NCI-H526 treated with DMSO at 0.1 percent for 48 hours (cell line): ENCODE measurements at regions not wholly inside any gene's neighbourhood (a gene's known extent, or its start where the extent isn't known, plus 50 kb on each side); places are given as distances from the start of the nearest gene placed in this dataset.
A peak's percentile ranks its signal among the peaks of the same experiment; 100 is the strongest.
"Not testable (repeated sequence)": the region's sequence is repeated elsewhere in the genome, so short reads cannot be mapped to it uniquely, and the experiment has no call there.

Experiments used
- DNase-seq: peaks from one replicate; lab custom pipeline; 2025; lab: John Stamatoyannopoulos, UW

GRCh38 chr11:101835506-101836063 is 79.2 kb upstream of the CEP126 start:
- no peak for DNase-seq

GRCh38 chr11:101830475-101830874 is 84.3 kb upstream of the CEP126 start:
- DNase-seq = not testable (repeated sequence)

GRCh38 chr11:101825531-101825930 is 89.3 kb upstream of the CEP126 start:
- no peak for DNase-seq

GRCh38 chr11:101817581-101817980 is 97.2 kb upstream of the CEP126 start:
- no peak for DNase-seq

GRCh38 chr11:101816613-101817012 is 98.2 kb upstream of the CEP126 start:
- DNase-seq = no peak

- DNase-seq = no peak
Observed at GRCh38 chr11:101812546-101812945, 102.3 kb upstream of the CEP126 start.

GRCh38 chr11:101810546-101810945 is 104.3 kb upstream of the CEP126 start:
- no peak for DNase-seq

GRCh38 chr11:101807531-101807930 is 107.3 kb upstream of the CEP126 start:
- DNase-seq = no peak

GRCh38 chr11:101803651-101804050 is 111.2 kb upstream of the CEP126 start:
- DNase-seq = no peak

- no peak for DNase-seq
Observed at GRCh38 chr11:101797335-101797734, 117.5 kb upstream of the CEP126 start.

- DNase-seq = no peak
Observed at GRCh38 chr11:101792814-101793213, 122.0 kb upstream of the CEP126 start.

GRCh38 chr11:101786916-101787315 is 127.9 kb upstream of the CEP126 start:
- no peak for DNase-seq

- DNase-seq = no peak
Observed at GRCh38 chr11:101786421-101786820, 128.4 kb upstream of the CEP126 start.

- not testable (repeated sequence) for DNase-seq
Observed at GRCh38 chr11:101779167-101779566, 135.6 kb upstream of the CEP126 start.

- DNase-seq = no peak
Observed at GRCh38 chr11:101777476-101777875, 137.3 kb upstream of the CEP126 start.

- no peak for DNase-seq
Observed at GRCh38 chr11:101775033-101775432, 139.8 kb upstream of the CEP126 start.

- no peak for DNase-seq
Observed at GRCh38 chr11:101770648-101771047, 144.2 kb upstream of the CEP126 start.

- no peak for DNase-seq
Observed at GRCh38 chr11:101765932-101766331, 148.9 kb upstream of the CEP126 start.

GRCh38 chr11:101759771-101760450 is 154.9 kb upstream of the CEP126 start:
- DNase-seq = peak; percentile 41

GRCh38 chr11:101757741-101758140 is 157.1 kb upstream of the CEP126 start:
- DNase-seq = no peak

GRCh38 chr11:101748572-101749344 is 165.0 kb upstream of the TRPC6 start:
- DNase-seq = no peak

GRCh38 chr11:101745756-101746155 is 161.9 kb upstream of the TRPC6 start:
- DNase-seq = no peak

GRCh38 chr11:101743828-101744227 is 160.0 kb upstream of the TRPC6 start:
- DNase-seq = no peak
